PC-9 (cell line): ENCODE measurements at regions not wholly inside any gene's neighbourhood (a gene's known extent, or its start where the extent isn't known, plus 50 kb on each side); places are given as distances from the start of the nearest gene placed in this dataset.

Experiments used
- CTCF ChIP-seq: fragments of 200-600 bp; sonication (generic); conservative IDR thresholded peaks from 2 replicates; pipeline ENCODE4 v1.6.1; 2017; ENCODE audit warnings: mixed run types, antibody characterized with exemption, mild to moderate bottlenecking, moderate library complexity
- EZH2 ChIP-seq: fragments of 200-600 bp; sonication (generic); IDR thresholded peaks from 2 replicates; pipeline ENCODE4 v1.8.0; 2017; ENCODE audit warnings: antibody characterized with exemption, low read depth

DNA sequence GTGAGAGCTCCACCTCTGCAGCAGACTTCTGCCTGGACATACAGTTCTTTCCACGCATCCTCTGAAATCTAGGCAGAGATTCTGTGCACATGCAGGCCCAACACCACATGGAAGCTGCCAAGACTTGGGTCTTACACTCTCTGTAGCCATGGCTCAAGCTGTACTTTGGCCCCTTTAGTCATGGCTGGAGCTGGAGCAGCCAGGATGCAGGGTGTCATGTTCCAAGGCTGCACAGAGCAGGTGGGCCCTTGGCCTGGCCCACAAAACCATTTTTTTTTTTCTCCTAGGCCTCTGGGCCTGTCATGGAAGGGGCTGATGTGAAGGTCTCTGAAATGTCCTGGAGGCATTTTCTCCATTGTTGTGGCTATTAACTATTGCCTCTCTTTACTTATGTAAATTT, 990.5 kb upstream of the ADGRL3 start:
- TF ChIP-seq CTCF (no peak), EZH2 (no peak)
